Fibroblast of lung (primary cell): ENCODE measurements at regions not wholly inside any gene's neighbourhood (a gene's known extent, or its start where the extent isn't known, plus 50 kb on each side); places are given as distances from the start of the nearest gene placed in this dataset.

ENCODE experiments used
- DNase-seq, 2 donors: peaks; one replicate each; pipeline versions ENCODE4 v3.0.0 to v3.0.0-alpha.2; 2010; ENCODE audit warnings: low read depth in 2 of 2
- H2AFZ ChIP-seq: 2 replicates; pipeline ENCODE4 v1.5.1; 2012; ENCODE audit warnings: low read length, control low read depth, inconsistent platforms
- H3K27ac ChIP-seq: 2 replicates; pipeline ENCODE4 v1.5.1; 2011; ENCODE audit warnings: low read length, control low read depth; ENCODE audit not compliant: insufficient read depth
- H3K27me3 ChIP-seq: 2 replicates; pipeline ENCODE4 v1.5.1; 2011; ENCODE audit warnings: mild to moderate bottlenecking, low read length; ENCODE audit not compliant: control insufficient read depth, insufficient read depth
- H3K36me3 ChIP-seq: 2 replicates; pipeline ENCODE4 v1.5.1; 2011; ENCODE audit warnings: low read length; ENCODE audit not compliant: control insufficient read depth, insufficient read depth
- H3K4me1 ChIP-seq: 2 replicates; pipeline ENCODE4 v1.5.1; 2011; ENCODE audit warnings: low read length; ENCODE audit not compliant: control insufficient read depth, insufficient read depth; ENCODE audit errors: extremely low read depth
- H3K4me2 ChIP-seq: 2 replicates; pipeline ENCODE4 v1.5.1; 2011; ENCODE audit warnings: low read length, control low read depth; ENCODE audit not compliant: insufficient read depth; ENCODE audit errors: extremely low read depth
- H3K4me3 ChIP-seq, 4 experiments: fragments of 200-600 bp in 1 of 4; sonication (generic) in 1 of 4; replicated peaks in 1 of 4; 2 replicates each; pipeline ENCODE4 v1.5.1; 2011 to 2016; ENCODE audit warnings: low read length in 4 of 4, low read depth in 3 of 4, mild to moderate bottlenecking in 3 of 4, control low read depth in 2 of 4, inconsistent platforms in 1 of 4, mixed read lengths in 1 of 4; ENCODE audit not compliant: insufficient read depth in 1 of 4; ENCODE audit errors: control extremely low read depth in 1 of 4
- H3K79me2 ChIP-seq: 2 replicates; pipeline ENCODE4 v1.5.1; 2012; ENCODE audit warnings: mild to moderate bottlenecking, low read length, inconsistent platforms; ENCODE audit not compliant: control insufficient read depth, insufficient read depth
- H3K9ac ChIP-seq: 2 replicates; pipeline ENCODE4 v1.5.1; 2011; ENCODE audit warnings: mild to moderate bottlenecking, low read length, control low read depth; ENCODE audit not compliant: insufficient read depth
- H3K9me3 ChIP-seq: 2 replicates; pipeline ENCODE4 v1.5.1; 2012; ENCODE audit warnings: low read depth, low read length; ENCODE audit not compliant: control insufficient read depth, insufficient read depth
- H4K20me1 ChIP-seq: 2 replicates; pipeline ENCODE4 v1.5.1; 2011; ENCODE audit warnings: low read length; ENCODE audit not compliant: control insufficient read depth, insufficient read depth; ENCODE audit errors: extremely low read depth
- EZH2 ChIP-seq: IDR thresholded peaks from 2 replicates; pipeline ENCODE4 v1.5.1; 2012; ENCODE audit warnings: low read length, control low read depth, mild to moderate bottlenecking; ENCODE audit errors: missing control alignments
- TF ChIP-seq, protein P1 (sequence below), 2 donors: IDR thresholded peaks in 1 of 2; conservative IDR thresholded peaks in 1 of 2; 1 replicate in 1 of 2; 2 replicates in 1 of 2; pipeline ENCODE4 v1.5.1; 2011 to 2012; ENCODE audit warnings: low read length in 2 of 2, control low read depth in 1 of 2, inconsistent platforms in 1 of 2, low read depth in 1 of 2, mild to moderate bottlenecking in 1 of 2

- Histone ChIP-seq H3K4me2 (no peak overlapping the region), H3K79me2 (no peaks in the 10 kb centered on the region), H3K9me3 (no peaks in the 10 kb centered on the region), H3K27me3 (no peaks in the 10 kb centered on the region), H3K27ac (no peak overlapping the region), H2AFZ (no peak overlapping the region), H3K9ac (no peak overlapping the region), H3K4me3 (no peak overlapping the region), H3K4me1 (peaks cover 5% of the 10 kb centered on the region), H4K20me1 (no peaks in the 10 kb centered on the region), H3K36me3 (no peaks in the 10 kb centered on the region)
- TF ChIP-seq EZH2, result no peak
- TF ChIP-seq, protein P1, sequence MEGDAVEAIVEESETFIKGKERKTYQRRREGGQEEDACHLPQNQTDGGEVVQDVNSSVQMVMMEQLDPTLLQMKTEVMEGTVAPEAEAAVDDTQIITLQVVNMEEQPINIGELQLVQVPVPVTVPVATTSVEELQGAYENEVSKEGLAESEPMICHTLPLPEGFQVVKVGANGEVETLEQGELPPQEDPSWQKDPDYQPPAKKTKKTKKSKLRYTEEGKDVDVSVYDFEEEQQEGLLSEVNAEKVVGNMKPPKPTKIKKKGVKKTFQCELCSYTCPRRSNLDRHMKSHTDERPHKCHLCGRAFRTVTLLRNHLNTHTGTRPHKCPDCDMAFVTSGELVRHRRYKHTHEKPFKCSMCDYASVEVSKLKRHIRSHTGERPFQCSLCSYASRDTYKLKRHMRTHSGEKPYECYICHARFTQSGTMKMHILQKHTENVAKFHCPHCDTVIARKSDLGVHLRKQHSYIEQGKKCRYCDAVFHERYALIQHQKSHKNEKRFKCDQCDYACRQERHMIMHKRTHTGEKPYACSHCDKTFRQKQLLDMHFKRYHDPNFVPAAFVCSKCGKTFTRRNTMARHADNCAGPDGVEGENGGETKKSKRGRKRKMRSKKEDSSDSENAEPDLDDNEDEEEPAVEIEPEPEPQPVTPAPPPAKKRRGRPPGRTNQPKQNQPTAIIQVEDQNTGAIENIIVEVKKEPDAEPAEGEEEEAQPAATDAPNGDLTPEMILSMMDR (conservative IDR thresholded peaks at IDR 0.05 in 1 of 2, IDR thresholded peaks at IDR 0.05 in 1 of 2; ENCODE audit: low read depth in 1 of 2, low read length in 2 of 2), result no peak
- no peak for DNase-seq
Observed at GRCh38 chr14:85474431-85474830, 55.5 kb upstream of the FLRT2 start.

- H3K9ac ChIP-seq, result no peak overlapping the region
- no peak overlapping the region for H3K27ac ChIP-seq
- no peaks in the 10 kb centered on the region for H4K20me1 ChIP-seq
- no peak overlapping the region for H3K4me2 ChIP-seq
- no peaks in the 10 kb centered on the region for H3K27me3 ChIP-seq
- H3K9me3 ChIP-seq, result no peaks in the 10 kb centered on the region
- H3K4me3 ChIP-seq, result no peak overlapping the region
- peak in 1 of 2 donors; percentile 64 for DNase-seq
- H2AFZ ChIP-seq, result no peak overlapping the region
- H3K79me2 ChIP-seq, result no peaks in the 10 kb centered on the region
- TF ChIP-seq, protein P1 (conservative IDR thresholded peaks at IDR 0.05 in 1 of 2, IDR thresholded peaks at IDR 0.05 in 1 of 2; ENCODE audit: low read depth in 1 of 2, low read length in 2 of 2), result no peak
- TF ChIP-seq EZH2, result no peak
- H3K36me3 ChIP-seq, result no peaks in the 10 kb centered on the region
- peaks cover 5% of the 10 kb centered on the region for H3K4me1 ChIP-seq
Observed at GRCh38 chr14:85475113-85475512, 54.8 kb upstream of the FLRT2 start.

- no peaks in the 10 kb centered on the region for H3K79me2 ChIP-seq
- H3K9ac ChIP-seq, result no peak overlapping the region
- H3K4me3 ChIP-seq, result no peak overlapping the region
- no peaks in the 10 kb centered on the region for H3K9me3 ChIP-seq
- TF ChIP-seq, protein P1 (conservative IDR thresholded peaks at IDR 0.05 in 1 of 2, IDR thresholded peaks at IDR 0.05 in 1 of 2; ENCODE audit: low read depth in 1 of 2, low read length in 2 of 2), result no peak
- TF ChIP-seq EZH2, result no peak
- H3K27ac ChIP-seq, result no peak overlapping the region
- H3K4me1 ChIP-seq, result no peaks in the 10 kb centered on the region
- H3K36me3 ChIP-seq, result no peaks in the 10 kb centered on the region
- H3K4me2 ChIP-seq, result no peak overlapping the region
- H4K20me1 ChIP-seq, result no peaks in the 10 kb centered on the region
- no peaks in the 10 kb centered on the region for H3K27me3 ChIP-seq
- no peak overlapping the region for H2AFZ ChIP-seq
- no peak for DNase-seq
Observed at GRCh38 chr14:85479306-85479705, 50.6 kb upstream of the FLRT2 start.
